Neural cell (in vitro differentiated cells): ENCODE measurements at regions not wholly inside any gene's neighbourhood (a gene's known extent, or its start where the extent isn't known, plus 50 kb on each side); places are given as distances from the start of the nearest gene placed in this dataset.

Source experiments
- CTCF ChIP-seq: fragments of 450-650 bp; IDR thresholded peaks from 2 replicates; pipeline ENCODE4 v1.5.1; 2014; ENCODE audit warnings: antibody characterized with exemption, mild to moderate bottlenecking, moderate library complexity; ENCODE audit not compliant: poor library complexity, severe bottlenecking
- EZH2 ChIP-seq: fragments of 200-600, 300-800 bp; shearing (Covaris generic), sonication (generic); IDR thresholded peaks from 2 replicates; pipeline ENCODE4 v1.6.1; 2014; ENCODE audit warnings: antibody characterized with exemption, low read length, borderline replicate concordance, mild to moderate bottlenecking; ENCODE audit not compliant: insufficient read depth, poor library complexity, severe bottlenecking
- MXI1 ChIP-seq: fragments of 450-650 bp; conservative IDR thresholded peaks from 2 replicates; pipeline ENCODE4 v1.6.1; 2014; ENCODE audit warnings: antibody characterized with exemption, mild to moderate bottlenecking; ENCODE audit not compliant: poor library complexity, severe bottlenecking
- POLR2AphosphoS5 ChIP-seq: IDR thresholded peaks from 2 replicates; pipeline ENCODE4 v1.6.1; 2012
- RAD21 ChIP-seq: fragments of 450-650 bp; conservative IDR thresholded peaks from 2 replicates; pipeline ENCODE4 v1.6.1; 2014; ENCODE audit warnings: antibody characterized with exemption, mild to moderate bottlenecking, moderate library complexity
- SMC3 ChIP-seq: fragments of 450-650 bp; conservative IDR thresholded peaks from 2 replicates; pipeline ENCODE4 v1.6.1; 2014; ENCODE audit warnings: antibody characterized with exemption, mild to moderate bottlenecking, moderate library complexity; ENCODE audit not compliant: poor library complexity
- TAF1 ChIP-seq: IDR thresholded peaks from 2 replicates; pipeline ENCODE4 v1.6.1; 2012; ENCODE audit warnings: low read depth

GRCh38 chr2:122138561-122138960 is 383.1 kb downstream of the TSN start:
- TF ChIP-seq RAD21 (no peak), MXI1 (no peak), CTCF (no peak), POLR2AphosphoS5 (no peak), SMC3 (no peak), TAF1 (no peak), EZH2 (no peak)
